Endothelial cell (in vitro differentiated cells): ENCODE measurements at regions not wholly inside any gene's neighbourhood (a gene's known extent, or its start where the extent isn't known, plus 50 kb on each side); places are given as distances from the start of the nearest gene placed in this dataset.

ENCODE experiments used
- DNase-seq: peaks from one replicate; pipeline ENCODE4 v3.0.0; 2021; ENCODE audit warnings: low spot score
- H3K27ac Mint-ChIP-seq: one replicate; pipeline ENCODE4 v1.8.0; 2021; ENCODE audit warnings: mixed read lengths, inconsistent platforms; ENCODE audit not compliant: unreplicated experiment
- H3K27me3 Mint-ChIP-seq: one replicate; pipeline ENCODE4 v1.8.0; 2021; ENCODE audit warnings: mild to moderate bottlenecking, moderate library complexity, mixed read lengths, inconsistent platforms; ENCODE audit not compliant: unreplicated experiment
- H3K36me3 Mint-ChIP-seq: one replicate; pipeline ENCODE4 v1.8.0; 2021; ENCODE audit warnings: mild to moderate bottlenecking, low read depth, mixed read lengths, inconsistent platforms; ENCODE audit not compliant: unreplicated experiment
- H3K4me1 Mint-ChIP-seq: one replicate; pipeline ENCODE4 v1.8.0; 2021; ENCODE audit warnings: mild to moderate bottlenecking, mixed read lengths, inconsistent platforms; ENCODE audit not compliant: unreplicated experiment
- H3K4me3 Mint-ChIP-seq: one replicate; pipeline ENCODE4 v1.8.0; 2021; ENCODE audit warnings: mild to moderate bottlenecking, mixed read lengths, inconsistent platforms; ENCODE audit not compliant: unreplicated experiment
- H3K9me3 Mint-ChIP-seq: one replicate; pipeline ENCODE4 v1.8.0; 2021; ENCODE audit warnings: mixed read lengths, inconsistent platforms; ENCODE audit not compliant: unreplicated experiment
- CTCF ChIP-seq: fragments of 200-600 bp; sonication (generic); IDR thresholded peaks from one replicate; pipeline ENCODE4 v1.5.0; 2021; ENCODE audit warnings: antibody characterized with exemption; ENCODE audit not compliant: unreplicated experiment

GRCh38 chr13:85277748-85278147 is 521.5 kb downstream of the SLITRK6 start:
- H3K4me1 Mint-ChIP-seq, result no peaks in the 10 kb centered on the region
- peak overlapping the region; percentile 2 for H3K27ac Mint-ChIP-seq
- no peak for TF ChIP-seq CTCF
- DNase-seq, result no peak
- no peaks in the 10 kb centered on the region for H3K9me3 Mint-ChIP-seq
- H3K36me3 Mint-ChIP-seq, result no peaks in the 10 kb centered on the region
- no peak overlapping the region for H3K4me3 Mint-ChIP-seq
- no peaks in the 10 kb centered on the region for H3K27me3 Mint-ChIP-seq

GRCh38 chr13:85266771-85267170 is 532.4 kb downstream of the SLITRK6 start:
- no peaks in the 10 kb centered on the region for H3K36me3 Mint-ChIP-seq
- no peak for TF ChIP-seq CTCF
- no peak for DNase-seq
- peak overlapping the region; percentile 39 for H3K27ac Mint-ChIP-seq
- no peaks in the 10 kb centered on the region for H3K27me3 Mint-ChIP-seq
- H3K9me3 Mint-ChIP-seq, result no peaks in the 10 kb centered on the region
- H3K4me1 Mint-ChIP-seq, result peaks cover 18% of the 10 kb centered on the region
- H3K4me3 Mint-ChIP-seq, result no peak overlapping the region

GRCh38 chr13:85266331-85266730 is 532.9 kb downstream of the SLITRK6 start:
- H3K9me3 Mint-ChIP-seq, result no peaks in the 10 kb centered on the region

GRCh38 chr13:85265296-85265695 is 533.9 kb downstream of the SLITRK6 start:
- Mint-ChIP-seq H3K4me3 (no peak overlapping the region), H3K36me3 (no peaks in the 10 kb centered on the region), H3K27me3 (no peaks in the 10 kb centered on the region), H3K4me1 (peaks cover 23% of the 10 kb centered on the region), H3K27ac (no peak overlapping the region), H3K9me3 (no peaks in the 10 kb centered on the region)
- DNase-seq, result no peak
- no peak for TF ChIP-seq CTCF

More at GRCh38 chr13:85266331-85266730, 532.9 kb downstream of the SLITRK6 start:
- DNase-seq, result no peak
- H3K4me3 Mint-ChIP-seq, result no peak overlapping the region
- no peaks in the 10 kb centered on the region for H3K27me3 Mint-ChIP-seq
- no peak for TF ChIP-seq CTCF
- H3K4me1 Mint-ChIP-seq, result peaks cover 22% of the 10 kb centered on the region
- H3K36me3 Mint-ChIP-seq, result no peaks in the 10 kb centered on the region
- peak overlapping the region; percentile 55 for H3K27ac Mint-ChIP-seq

GRCh38 chr13:85262499-85262898 is 536.7 kb downstream of the SLITRK6 start:
- Mint-ChIP-seq H3K4me1 (peaks cover 23% of the 10 kb centered on the region), H3K27ac (no peak overlapping the region), H3K36me3 (no peaks in the 10 kb centered on the region), H3K4me3 (no peak overlapping the region), H3K9me3 (no peaks in the 10 kb centered on the region), H3K27me3 (no peaks in the 10 kb centered on the region)
- DNase-seq, result no peak
- no peak for TF ChIP-seq CTCF
